Right lobe of liver (tissue), 6 donors: ENCODE measurements at regions not wholly inside any gene's neighbourhood (a gene's known extent, or its start where the extent isn't known, plus 50 kb on each side); places are given as distances from the start of the nearest gene placed in this dataset.

ENCODE experiments used
- ATAC-seq, 4 donors: fragments of 200-7000 bp; cut with Tn5 transposase; one replicate each; pipeline ENCODE4 v1.9.1; 2020; ENCODE audit warnings: mild to moderate bottlenecking in 4 of 4, moderate library complexity in 4 of 4
- DNase-seq, 3 donors: peaks; one replicate each; pipeline ENCODE4 v3.0.0-alpha.2; 2020
- H3K27ac ChIP-seq, 3 donors: fragments of 200-600 bp; one replicate each; pipeline ENCODE4 v1.8.0; 2022
- H3K27me3 ChIP-seq, 2 donors: fragments of 200-600 bp; one replicate each; pipeline ENCODE4 v1.8.0; 2022
- H3K36me3 ChIP-seq, 4 donors: fragments of 200-600 bp; sonication (generic) in 1 of 4; one replicate each; pipeline versions ENCODE4 v1.5.1 to v1.8.0; 2017 to 2022; ENCODE audit warnings: control low read depth in 1 of 4
- H3K4me1 ChIP-seq, 4 donors: fragments of 200-600 bp; sonication (generic) in 1 of 4; one replicate each; pipeline versions ENCODE4 v1.5.1 to v1.8.0; 2017 to 2022; ENCODE audit warnings: control low read depth in 1 of 4
- H3K4me3 ChIP-seq, 3 donors: fragments of 200-600 bp; one replicate each; pipeline ENCODE4 v1.8.0; 2022
- H3K9me3 ChIP-seq, 4 donors: fragments of 200-600 bp; sonication (generic) in 1 of 4; one replicate each; pipeline versions ENCODE4 v1.5.1 to v1.8.0; 2017 to 2022; ENCODE audit warnings: control low read depth in 1 of 4
- POLR2A ChIP-seq: fragments of 450-650 bp; IDR thresholded peaks from one replicate; pipeline ENCODE4 v1.6.1; 2017; ENCODE audit warnings: antibody characterized with exemption, mild to moderate bottlenecking
- WGBS: methylation state at CpG from one replicate; pipeline ENCODE4 v1.1.6; 2018; ENCODE audit warnings: low coverage, low lambda C conversion rate; ENCODE audit not compliant: insufficient coverage; ENCODE audit errors: missing lambda C conversion rate; 5-methylcytosine and 5-hydroxymethylcytosine counted together
- intact Hi-C, 2 donors: fragments of 100-400 bp; cut with DNase I; formaldehyde crosslinking; loops; one replicate each; pipeline versions ENCODE4 v1.11.2 to v1.14.1; 2022
- TF ChIP-seq, protein P1 (sequence below), 4 donors: fragments of 200-600 bp in 3 of 4; fragments of 450-650 bp in 1 of 4; IDR thresholded peaks; one replicate each; pipeline versions ENCODE4 v1.5.1 to v1.8.0; 2016 to 2022; ENCODE audit warnings: antibody characterized with exemption in 4 of 4, mild to moderate bottlenecking in 2 of 4
- donor health status: DM: no; HTN: yes; CAD: no.
- donor health status: DM: no; HTN: no; CAD: no.
- donor health status: DM: no; HTN: no; CAD: no.
- donor health status: DM: no; HTN: yes; CAD: no.
- donor health status: DM: no; HTN: yes; CAD: no.

- DNase-seq (no peak), ATAC-seq (no peak)
- 46% methylated on average over 2 of the region's 2 CpGs for WGBS
- H3K27ac ChIP-seq: no peak overlapping the region
- H3K9me3 ChIP-seq: no peaks in the 10 kb centered on the region
- TF ChIP-seq, protein P1, sequence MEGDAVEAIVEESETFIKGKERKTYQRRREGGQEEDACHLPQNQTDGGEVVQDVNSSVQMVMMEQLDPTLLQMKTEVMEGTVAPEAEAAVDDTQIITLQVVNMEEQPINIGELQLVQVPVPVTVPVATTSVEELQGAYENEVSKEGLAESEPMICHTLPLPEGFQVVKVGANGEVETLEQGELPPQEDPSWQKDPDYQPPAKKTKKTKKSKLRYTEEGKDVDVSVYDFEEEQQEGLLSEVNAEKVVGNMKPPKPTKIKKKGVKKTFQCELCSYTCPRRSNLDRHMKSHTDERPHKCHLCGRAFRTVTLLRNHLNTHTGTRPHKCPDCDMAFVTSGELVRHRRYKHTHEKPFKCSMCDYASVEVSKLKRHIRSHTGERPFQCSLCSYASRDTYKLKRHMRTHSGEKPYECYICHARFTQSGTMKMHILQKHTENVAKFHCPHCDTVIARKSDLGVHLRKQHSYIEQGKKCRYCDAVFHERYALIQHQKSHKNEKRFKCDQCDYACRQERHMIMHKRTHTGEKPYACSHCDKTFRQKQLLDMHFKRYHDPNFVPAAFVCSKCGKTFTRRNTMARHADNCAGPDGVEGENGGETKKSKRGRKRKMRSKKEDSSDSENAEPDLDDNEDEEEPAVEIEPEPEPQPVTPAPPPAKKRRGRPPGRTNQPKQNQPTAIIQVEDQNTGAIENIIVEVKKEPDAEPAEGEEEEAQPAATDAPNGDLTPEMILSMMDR (IDR thresholded peaks at IDR 0.05): no peak
- no peak for TF ChIP-seq POLR2A
- no peaks in the 10 kb centered on the region for H3K36me3 ChIP-seq
- H3K27me3 ChIP-seq: peaks cover 0 to 14% of the 10 kb centered on the region in 2 donors
- H3K4me3 ChIP-seq: no peak overlapping the region
- peaks cover 0 to 17% (median 4%) of the 10 kb centered on the region in 4 donors for H3K4me1 ChIP-seq
- intact Hi-C loops: no loop called here
Measured at GRCh38 chrX:39734174-39734776, 363.5 kb downstream of the BCOR start.

DNA sequence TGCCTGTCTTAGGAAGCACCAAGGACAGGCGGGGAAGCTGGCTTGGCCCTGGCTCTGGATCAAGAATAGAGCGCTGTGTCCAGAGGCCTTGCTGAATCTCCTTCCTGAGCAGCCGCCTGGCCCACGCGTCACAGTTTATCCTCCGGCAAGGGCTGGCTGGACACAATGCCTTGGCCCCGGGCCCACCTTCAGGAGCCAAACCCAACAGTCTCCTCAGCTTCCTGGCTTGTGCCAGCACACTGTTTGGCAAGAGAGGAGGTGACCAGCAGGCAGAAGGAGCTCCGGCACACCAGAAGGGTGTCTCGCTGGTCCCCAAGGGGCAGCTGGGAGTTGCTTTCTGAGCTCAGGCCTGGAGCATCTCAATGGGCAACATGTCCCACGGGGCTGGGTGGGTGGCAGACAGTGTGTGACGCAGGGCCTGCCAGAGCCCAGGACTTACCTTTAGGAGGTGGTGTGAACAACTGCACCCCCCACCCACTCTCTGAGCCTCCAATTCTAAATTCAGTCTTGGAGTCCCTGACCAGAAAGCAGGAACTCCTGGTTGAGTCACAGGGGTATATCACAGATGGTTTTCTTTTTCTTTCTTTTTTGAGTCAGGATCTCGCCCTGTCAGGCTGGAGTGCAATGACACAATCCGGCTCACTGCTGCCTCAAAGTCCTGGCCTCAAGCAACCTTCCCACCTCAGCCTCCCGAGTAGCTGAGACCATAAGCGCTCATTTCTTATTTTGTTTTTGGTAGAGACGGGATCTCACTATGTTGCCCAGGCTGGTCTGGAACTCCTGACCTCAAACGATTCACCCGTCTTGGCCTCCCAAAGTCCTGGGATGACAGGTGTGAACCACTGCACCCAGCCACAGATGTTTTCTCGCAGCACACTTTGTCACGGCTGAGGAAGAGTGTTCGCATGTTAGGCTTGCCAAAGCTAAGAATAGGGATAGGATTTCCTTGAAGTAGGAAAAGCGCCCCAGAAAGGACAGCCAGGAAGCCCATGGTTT, 361.2 kb downstream of the BCOR start:
- TF ChIP-seq POLR2A: no peak
- TF ChIP-seq, protein P1 (IDR thresholded peaks at IDR 0.05): no peak
- intact Hi-C loops: no loop called here
- H3K27ac ChIP-seq: no peak overlapping the region
- H3K4me3 ChIP-seq: no peak overlapping the region
- DNase-seq: peak; percentile 80 to 91 (median 87)
- H3K27me3 ChIP-seq: peaks cover 0 to 9% of the 10 kb centered on the region in 2 donors
- peak; percentile 77 to 87 (median 80) for ATAC-seq
- WGBS: 41% methylated on average over 14 of the region's 22 CpGs
- no peaks in the 10 kb centered on the region for H3K9me3 ChIP-seq
- peaks cover 0 to 22% (median 4%) of the 10 kb centered on the region in 4 donors for H3K4me1 ChIP-seq
- no peaks in the 10 kb centered on the region for H3K36me3 ChIP-seq

DNA sequence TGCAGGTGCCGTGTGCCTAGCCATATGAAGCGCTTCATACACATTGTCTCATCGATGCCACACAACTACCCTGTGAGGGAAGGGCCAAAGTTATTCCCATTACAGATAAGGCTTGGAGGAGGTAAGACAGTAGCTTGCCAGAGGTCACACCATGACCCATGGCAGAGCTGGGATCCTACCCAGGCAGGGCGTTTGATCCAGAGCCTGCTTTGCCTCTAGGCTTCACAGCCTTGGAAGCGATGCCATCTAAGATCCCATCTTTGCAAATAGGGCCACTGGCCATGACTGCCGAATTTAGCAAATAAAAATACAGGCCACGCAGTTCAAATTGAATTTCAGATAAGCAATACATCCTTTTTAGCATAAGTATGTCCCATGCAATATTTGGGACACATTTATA, 358.2 kb downstream of the BCOR start:
- intact Hi-C loops: no loop called here
- peaks cover 0 to 4% of the 10 kb centered on the region in 2 donors for H3K27me3 ChIP-seq
- no peak for TF ChIP-seq POLR2A
- TF ChIP-seq, protein P1 (IDR thresholded peaks at IDR 0.05): no peak
- DNase-seq (peak in 2 of 3 donors; percentile 76 to 77), ATAC-seq (peak; percentile 52 to 87 (median 77))
- H3K36me3 ChIP-seq: no peaks in the 10 kb centered on the region
- 38% methylated on average over 7 of the region's 7 CpGs for WGBS
- no peaks in the 10 kb centered on the region for H3K9me3 ChIP-seq
- H3K27ac ChIP-seq: no peak overlapping the region
- peaks cover 0 to 12% (median 0%) of the 10 kb centered on the region in 4 donors for H3K4me1 ChIP-seq
- H3K4me3 ChIP-seq: no peak overlapping the region

DNA sequence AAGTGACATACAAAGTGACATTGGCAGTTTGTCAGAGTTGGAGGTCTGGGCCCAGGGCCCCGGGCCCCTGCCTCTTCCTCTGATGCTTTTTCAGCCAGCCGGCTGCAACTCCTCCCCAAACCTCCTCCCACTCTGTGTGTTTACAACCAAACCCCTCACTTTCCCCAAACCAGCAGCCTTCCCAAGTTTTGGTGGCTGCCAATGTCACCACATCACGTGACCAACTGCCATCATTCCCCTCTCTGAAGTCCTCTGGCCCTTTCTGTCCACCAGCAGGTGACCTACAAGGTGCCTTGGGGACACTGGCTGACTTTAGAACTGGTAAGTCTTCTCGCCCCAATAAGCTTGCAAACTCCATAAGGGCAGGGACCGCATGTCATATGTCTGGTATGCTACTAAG, 357.7 kb downstream of the BCOR start:
- Histone ChIP-seq H3K4me1 (peaks cover 0 to 12% (median 0%) of the 10 kb centered on the region in 4 donors), H3K9me3 (no peaks in the 10 kb centered on the region), H3K36me3 (no peaks in the 10 kb centered on the region), H3K4me3 (no peak overlapping the region), H3K27me3 (no peaks in the 10 kb centered on the region), H3K27ac (no peak overlapping the region)
- WGBS: 66% methylated on average over 4 of the region's 5 CpGs
- intact Hi-C loops: no loop called here
- ATAC-seq (no peak), DNase-seq (no peak)
- TF ChIP-seq POLR2A: no peak
- TF ChIP-seq, protein P1 (IDR thresholded peaks at IDR 0.05): no peak
